ENCODE measurements at regions not wholly inside any gene's neighbourhood (a gene's known extent, or its start where the extent isn't known, plus 50 kb on each side); places are given as distances from the start of the nearest gene placed in this dataset.

DNA sequence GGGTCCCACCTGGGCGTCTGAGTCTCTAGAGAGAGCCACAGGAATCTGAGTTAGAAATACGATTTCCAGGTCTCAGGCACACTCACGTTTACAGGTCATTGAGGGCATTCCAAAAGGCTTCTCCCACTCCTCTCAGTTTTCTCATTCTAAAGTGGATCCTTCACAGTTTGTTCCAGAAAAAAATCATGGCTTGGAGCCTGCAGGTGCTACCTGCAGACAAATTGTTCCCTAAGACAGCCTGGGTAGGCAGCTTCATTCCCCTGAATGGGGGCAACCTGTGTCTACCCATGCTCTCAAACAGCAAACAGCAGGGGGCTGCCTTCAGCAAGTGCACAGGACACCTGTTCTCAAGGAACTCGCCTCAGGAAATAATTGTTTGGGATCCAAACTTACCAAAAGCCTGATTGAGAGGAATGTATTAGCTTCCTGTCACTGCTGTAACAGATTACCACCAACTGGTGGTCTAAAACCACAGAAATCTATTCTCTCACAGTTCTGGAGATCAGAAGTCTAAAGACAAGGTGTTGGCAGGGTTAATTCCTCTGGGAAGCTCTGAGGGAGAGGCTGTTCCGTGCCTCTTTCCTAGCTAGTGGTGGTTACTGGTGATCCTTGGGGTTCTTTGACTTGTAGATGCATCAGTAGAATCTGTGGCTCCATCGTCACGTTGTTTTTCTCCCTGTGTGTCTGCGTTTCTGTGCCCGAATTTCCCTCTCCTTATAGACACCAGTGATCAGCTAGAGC is 117.2 kb downstream of the RAB11FIP2 start:
- DNase-seq (no peak), ATAC-seq (no peak)
- intact Hi-C loops (cut with micrococcal nuclease): no loop called here

DNA sequence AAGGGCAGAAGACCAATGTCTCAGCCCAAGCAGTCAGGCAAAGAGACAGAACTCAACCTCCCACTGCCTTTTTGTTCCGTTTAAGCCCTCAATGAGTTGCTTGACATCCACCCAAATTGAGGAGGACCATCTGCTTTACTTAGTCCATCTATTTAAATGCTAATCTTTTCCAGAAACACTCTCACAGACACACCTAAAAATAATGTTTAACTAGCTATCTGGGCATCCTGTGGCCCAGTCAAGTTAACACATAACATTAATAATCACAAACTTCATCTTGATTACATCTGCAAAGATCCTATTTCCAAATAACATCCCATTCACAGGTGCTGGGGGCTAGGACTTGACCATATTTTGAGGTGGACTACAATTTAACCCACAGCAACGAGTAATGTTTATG is 115.7 kb downstream of the RAB11FIP2 start:
- intact Hi-C loops (cut with micrococcal nuclease): no loop called here
- ATAC-seq (no peak), DNase-seq (no peak)

- DNase-seq (no peak), ATAC-seq (no peak)
- intact Hi-C loops (cut with micrococcal nuclease): no loop called here
Measured at GRCh38 chr10:117933036-117933435, 113.7 kb downstream of the RAB11FIP2 start.

DNA sequence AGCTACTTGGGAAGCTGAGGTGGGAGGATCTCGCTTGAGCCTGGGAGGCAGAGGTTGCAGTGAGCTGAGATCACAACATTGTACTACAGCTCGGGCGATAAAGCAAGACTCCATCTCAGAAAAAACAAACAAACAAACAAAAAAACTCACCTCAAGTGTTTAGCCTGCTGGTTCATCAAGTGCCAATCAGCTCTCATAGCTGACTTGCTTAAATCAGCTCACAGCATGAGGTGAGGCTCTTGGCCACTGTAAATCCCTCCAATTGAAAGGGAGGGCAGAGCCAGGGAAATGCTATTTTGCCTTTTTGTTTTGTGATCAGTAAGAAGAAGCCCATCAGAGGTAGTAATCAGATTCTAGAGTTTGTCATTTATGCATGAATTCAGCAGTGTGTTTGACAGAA is 112.3 kb downstream of the RAB11FIP2 start:
- no peak for ATAC-seq
- intact Hi-C loops (cut with micrococcal nuclease): no loop called here
- no peak for DNase-seq

DNA sequence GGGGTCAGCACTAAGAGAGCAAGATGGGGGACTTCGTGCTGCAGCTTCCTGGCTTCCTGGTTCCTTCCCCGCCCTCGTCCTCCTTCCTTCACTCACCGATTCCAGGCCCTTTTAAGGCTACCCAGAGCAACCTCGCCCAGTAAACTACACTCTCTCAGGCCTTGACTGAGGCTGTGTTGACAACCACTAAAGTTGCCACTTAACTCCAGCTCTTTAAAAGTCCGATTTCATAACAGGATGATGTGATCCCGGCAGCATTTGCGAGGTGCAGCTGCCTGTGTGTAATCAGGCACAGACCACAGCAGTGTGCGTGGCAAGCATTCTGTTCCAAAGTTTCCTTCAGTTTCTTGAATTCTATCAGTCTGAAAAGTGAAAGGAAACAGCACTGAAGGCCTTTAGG is 110.6 kb downstream of the RAB11FIP2 start:
- ATAC-seq (peak; percentile 97), DNase-seq (peak; percentile 49)
- intact Hi-C loops (cut with micrococcal nuclease): no loop called here

- intact Hi-C loops (cut with micrococcal nuclease): no loop called here
- ATAC-seq (peak; percentile 15), DNase-seq (no peak)
Measured at GRCh38 chr10:117936566-117936965, 110.2 kb downstream of the RAB11FIP2 start.

DNA sequence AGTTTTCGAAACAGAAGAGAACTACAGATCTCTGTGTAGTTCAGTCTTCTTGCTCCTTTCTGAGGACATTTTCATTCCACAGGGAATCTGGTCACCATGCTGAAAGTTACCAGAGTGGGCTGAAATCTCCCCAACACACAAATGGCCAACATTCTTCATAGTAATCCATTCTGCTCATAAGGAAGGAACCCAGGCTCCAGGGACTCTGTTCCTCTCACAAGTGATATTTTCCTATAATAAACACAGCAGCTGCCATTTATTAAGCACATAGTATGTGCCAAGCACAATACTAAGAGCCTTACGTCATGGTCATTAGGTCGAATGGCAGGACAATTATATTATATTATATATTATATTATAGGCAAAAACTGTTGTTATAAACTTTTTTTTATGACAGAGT is 109.8 kb downstream of the RAB11FIP2 start:
- intact Hi-C loops (cut with micrococcal nuclease): no loop called here
- ATAC-seq (no peak), DNase-seq (no peak)

DNA sequence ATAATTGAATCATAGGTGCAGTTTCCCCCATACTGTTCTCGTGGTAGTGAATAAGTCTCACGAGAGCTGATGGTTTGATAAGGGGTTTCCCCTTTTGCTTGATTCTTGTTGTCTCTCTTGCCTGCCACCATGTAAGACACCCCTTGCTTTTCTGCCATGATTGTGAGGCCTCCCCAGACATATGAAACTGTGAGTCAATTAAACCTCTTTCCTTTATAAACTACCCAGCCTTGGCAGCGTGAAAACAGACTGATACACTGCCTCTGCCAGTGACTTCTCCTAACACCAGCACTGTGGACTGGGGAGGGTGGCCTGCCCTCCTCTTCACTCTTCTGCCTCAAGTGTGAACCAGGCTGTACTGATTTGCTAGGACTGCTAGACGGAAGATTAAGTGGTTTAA is 108.6 kb downstream of the RAB11FIP2 start:
- no peak for DNase-seq
- intact Hi-C loops (cut with micrococcal nuclease): no loop called here

DNA sequence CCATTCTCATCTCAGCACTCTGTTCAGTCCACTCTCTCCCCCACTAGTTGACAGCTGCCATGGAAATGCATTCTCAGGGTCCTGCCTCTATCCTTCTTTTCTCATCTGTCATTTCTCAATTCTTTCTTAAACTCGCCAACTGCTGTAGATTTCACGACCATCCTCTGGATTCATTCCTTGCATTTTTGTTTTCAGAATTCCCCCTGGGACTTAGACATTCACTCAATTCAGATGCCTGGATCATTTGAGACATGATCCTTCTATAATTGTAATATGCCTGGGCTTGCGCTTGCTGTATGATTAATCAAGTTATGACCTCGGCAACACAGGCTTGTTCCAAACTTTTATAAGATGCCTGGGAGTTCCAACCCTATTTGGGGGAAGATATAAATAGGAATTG is 104.5 kb downstream of the RAB11FIP2 start:
- ATAC-seq: no peak
- no peak for DNase-seq
- intact Hi-C loops (cut with micrococcal nuclease): no loop called here

More for the DNA sequence above, 108.6 kb downstream of the RAB11FIP2 start:
- ATAC-seq: no peak

DNA sequence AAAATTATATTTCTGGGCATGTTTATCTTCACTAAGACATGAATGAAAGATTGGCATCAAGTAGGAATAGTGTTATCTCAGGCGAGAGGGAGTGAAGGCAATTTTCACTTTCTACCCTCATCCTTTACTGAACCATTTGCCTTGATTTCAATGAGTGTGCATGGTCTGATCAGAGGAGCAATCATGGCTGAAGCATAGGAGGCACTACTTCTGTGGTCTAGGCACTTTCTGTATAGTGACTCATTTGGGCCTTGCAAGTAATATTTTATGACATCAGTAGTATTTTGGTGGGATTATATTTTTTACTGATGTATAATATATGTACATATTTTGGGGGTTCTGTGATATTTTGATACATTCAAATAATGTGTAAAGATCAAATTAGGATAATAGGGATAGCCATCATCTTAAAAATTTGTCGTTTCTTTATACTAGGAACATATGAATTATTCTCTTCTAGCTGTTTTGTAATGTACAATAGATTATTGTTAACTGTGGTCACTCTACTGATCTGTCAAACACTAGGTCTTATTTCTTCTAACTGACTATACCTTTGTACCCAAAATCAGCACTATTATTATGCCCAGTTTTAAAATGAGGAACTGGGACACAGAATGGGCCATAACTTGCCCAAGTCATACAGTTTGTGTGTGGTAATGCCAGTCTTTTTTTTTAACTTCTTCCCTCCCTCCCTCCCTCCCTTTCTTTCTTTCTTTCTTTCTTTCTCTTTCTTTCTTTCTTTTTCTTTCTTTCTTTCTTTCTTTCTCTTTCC is 101.9 kb downstream of the RAB11FIP2 start:
- intact Hi-C loops (cut with micrococcal nuclease): no loop called here
- ATAC-seq: no peak

DNA sequence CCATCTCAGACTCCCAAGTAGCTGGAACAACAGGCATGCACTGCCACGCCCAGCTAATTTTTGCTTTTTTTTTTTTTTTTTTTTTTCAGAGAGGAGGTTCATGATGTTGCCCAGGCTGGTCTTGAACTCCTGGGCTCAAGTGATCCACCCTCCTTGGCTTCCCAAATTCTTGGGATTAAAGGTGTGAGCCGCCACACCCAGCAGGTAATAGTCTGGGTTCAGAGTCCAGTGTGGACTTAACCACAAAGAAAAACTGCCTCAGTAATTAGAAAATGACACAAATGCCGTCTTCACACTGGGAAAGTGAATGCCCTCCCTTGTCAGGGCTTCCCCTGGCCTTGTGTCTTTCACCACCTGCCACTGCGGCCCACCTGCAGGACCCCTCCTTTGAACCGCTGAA is 101.1 kb downstream of the RAB11FIP2 start:
- intact Hi-C loops (cut with micrococcal nuclease): no loop called here
- ATAC-seq (no peak), DNase-seq (no peak)

More for the DNA sequence above, 101.9 kb downstream of the RAB11FIP2 start:
- DNase-seq: no peak

- no peak for ATAC-seq
- DNase-seq: no peak
- intact Hi-C loops (cut with micrococcal nuclease): no loop called here
Measured at GRCh38 chr10:117946525-117947070, 100.1 kb downstream of the RAB11FIP2 start.

DNA sequence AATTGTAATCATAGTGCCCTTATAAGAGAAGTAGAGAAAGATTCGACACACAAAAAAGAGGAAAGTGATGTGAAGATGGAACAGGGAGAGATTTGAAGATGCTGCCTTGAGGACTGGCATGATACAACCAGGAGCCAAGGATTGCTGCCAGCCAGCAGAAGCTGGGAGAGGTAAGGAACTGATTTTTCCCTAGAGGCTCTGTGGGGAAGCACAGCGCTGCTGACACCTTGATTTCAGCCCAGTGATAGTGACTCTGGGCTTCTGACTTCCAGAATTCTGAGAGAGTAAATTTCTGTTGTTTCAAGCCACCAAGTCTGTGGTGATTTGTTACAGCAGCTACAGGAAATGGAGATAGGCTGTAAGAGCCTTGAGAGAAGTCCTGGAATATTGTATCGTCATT is 98.2 kb downstream of the RAB11FIP2 start:
- intact Hi-C loops (cut with micrococcal nuclease): no loop called here

DNA sequence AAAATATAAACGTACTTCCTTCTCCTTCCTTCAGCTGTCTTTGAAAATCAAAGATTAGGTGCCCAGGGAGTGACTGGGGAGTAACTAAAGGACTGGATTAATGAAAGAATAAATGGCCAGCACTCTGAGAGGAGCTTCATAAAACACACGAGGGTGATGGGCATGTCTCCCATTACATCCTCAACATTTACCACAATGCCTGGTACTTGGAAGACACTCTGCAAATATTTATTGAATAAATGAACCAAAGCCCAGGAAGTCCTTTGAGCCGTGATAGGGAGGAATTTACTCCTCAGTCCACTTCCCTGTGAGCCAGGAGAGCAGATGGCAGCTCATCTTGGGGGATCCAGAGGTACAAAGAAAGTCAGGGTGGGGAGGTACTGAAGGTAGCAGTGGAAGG is 96.3 kb downstream of the RAB11FIP2 start:
- intact Hi-C loops (cut with micrococcal nuclease): no loop called here
- no peak for DNase-seq
- no peak for ATAC-seq

More for the DNA sequence above, 98.2 kb downstream of the RAB11FIP2 start:
- ATAC-seq (no peak), DNase-seq (no peak)

Measured in left ventricle myocardium superior (tissue), 1 donor.